HepG2 (cell line): ENCODE measurements at regions not wholly inside any gene's neighbourhood (a gene's known extent, or its start where the extent isn't known, plus 50 kb on each side); places are given as distances from the start of the nearest gene placed in this dataset.

Source experiments
- ARNT ChIP-seq: fragments of 450-650 bp; IDR thresholded peaks from 2 replicates; pipeline ENCODE4 v1.6.1; 2017
- DR1 ChIP-seq: sonication (generic); formaldehyde crosslinking; IDR thresholded peaks from 2 replicates; pipeline ENCODE4 v1.8.0; 2021; ENCODE audit warnings: mild to moderate bottlenecking, missing genetic modification reagents, inconsistent platforms
- HBP1 ChIP-seq: IDR thresholded peaks from 2 replicates; pipeline ENCODE4 v1.6.1; 2016; ENCODE audit warnings: low read depth, control low read depth
- SOX5 ChIP-seq: IDR thresholded peaks from 2 replicates; pipeline ENCODE4 v1.6.1; 2016; ENCODE audit warnings: borderline replicate concordance
- ZBTB33 ChIP-seq: sonication (generic); formaldehyde crosslinking; IDR thresholded peaks from 2 replicates; pipeline ENCODE4 v1.4.0; 2020; ENCODE audit warnings: missing genetic modification reagents
- ZBTB8A ChIP-seq: sonication (generic); formaldehyde crosslinking; IDR thresholded peaks from 2 replicates; pipeline ENCODE4 v1.4.0; 2020; ENCODE audit warnings: mild to moderate bottlenecking, low read depth, missing genetic modification reagents, borderline replicate concordance
- ZNF646 ChIP-seq: sonication (generic); formaldehyde crosslinking; IDR thresholded peaks from 2 replicates; pipeline ENCODE4 v1.9.0; 2021; ENCODE audit warnings: mild to moderate bottlenecking, missing genetic modification reagents
- TF ChIP-seq, protein P1 (sequence below): sonication (generic); formaldehyde crosslinking; IDR thresholded peaks from 2 replicates; pipeline ENCODE4 v1.4.0; 2020; ENCODE audit warnings: missing genetic modification reagents

- no peak for TF ChIP-seq HBP1 (CRISPR knock-in tag)
- no peak for TF ChIP-seq ZNF646 (CRISPR knock-in tag)
- TF ChIP-seq, protein P1, sequence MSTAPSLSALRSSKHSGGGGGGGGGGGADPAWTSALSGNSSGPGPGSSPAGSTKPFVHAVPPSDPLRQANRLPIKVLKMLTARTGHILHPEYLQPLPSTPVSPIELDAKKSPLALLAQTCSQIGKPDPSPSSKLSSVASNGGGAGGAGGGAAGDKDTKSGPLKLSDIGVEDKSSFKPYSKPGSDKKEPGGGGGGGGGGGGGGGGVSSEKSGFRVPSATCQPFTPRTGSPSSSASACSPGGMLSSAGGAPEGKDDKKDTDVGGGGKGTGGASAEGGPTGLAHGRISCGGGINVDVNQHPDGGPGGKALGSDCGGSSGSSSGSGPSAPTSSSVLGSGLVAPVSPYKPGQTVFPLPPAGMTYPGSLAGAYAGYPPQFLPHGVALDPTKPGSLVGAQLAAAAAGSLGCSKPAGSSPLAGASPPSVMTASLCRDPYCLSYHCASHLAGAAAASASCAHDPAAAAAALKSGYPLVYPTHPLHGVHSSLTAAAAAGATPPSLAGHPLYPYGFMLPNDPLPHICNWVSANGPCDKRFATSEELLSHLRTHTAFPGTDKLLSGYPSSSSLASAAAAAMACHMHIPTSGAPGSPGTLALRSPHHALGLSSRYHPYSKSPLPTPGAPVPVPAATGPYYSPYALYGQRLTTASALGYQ (CRISPR knock-in tag): no peak
- no peak for TF ChIP-seq ARNT
- TF ChIP-seq ZBTB33 (CRISPR knock-in tag): no peak
- TF ChIP-seq DR1 (CRISPR knock-in tag): no peak
- no peak for TF ChIP-seq SOX5 (CRISPR knock-in tag)
- TF ChIP-seq ZBTB8A: no peak
Observed at GRCh38 chr3:145005427-145005826, 1033.8 kb downstream of the DIPK2A start (continued).
